GM18870 (cell line): ENCODE measurements at regions not wholly inside any gene's neighbourhood (a gene's known extent, or its start where the extent isn't known, plus 50 kb on each side); places are given as distances from the start of the nearest gene placed in this dataset.

Source experiments
- ATAC-seq: cut with Tn5 transposase; IDR thresholded peaks from one replicate; pipeline ENCODE4 v1.9.1; 2021; ENCODE audit warnings: moderate library complexity; ENCODE audit not compliant: unreplicated experiment

GRCh38 chr7:68256295-68256694 is 1259.7 kb downstream of the TYW1 start:
- no peak for ATAC-seq

- ATAC-seq, result no peak
Measured at GRCh38 chr7:68258609-68259008, 1262.0 kb downstream of the TYW1 start.

GRCh38 chr7:68265258-68265657 is 1268.6 kb downstream of the TYW1 start:
- ATAC-seq, result no peak

- ATAC-seq, result no peak
Measured at GRCh38 chr7:68266004-68266579, 1269.5 kb downstream of the TYW1 start.

GRCh38 chr7:68267486-68267885 is 1270.9 kb downstream of the TYW1 start:
- no peak for ATAC-seq

- ATAC-seq, result no peak
Measured at GRCh38 chr7:68269405-68269804, 1272.8 kb downstream of the TYW1 start.

- no peak for ATAC-seq
Measured at GRCh38 chr7:68272507-68272906, 1275.9 kb downstream of the TYW1 start.

GRCh38 chr7:68276725-68277124 is 1280.1 kb downstream of the TYW1 start:
- ATAC-seq, result no peak

GRCh38 chr7:68279827-68280400 is 1283.3 kb downstream of the TYW1 start:
- ATAC-seq, result no peak

GRCh38 chr7:68280931-68281330 is 1284.3 kb downstream of the TYW1 start:
- no peak for ATAC-seq

- no peak for ATAC-seq
Measured at GRCh38 chr7:68288144-68288593, 1291.5 kb downstream of the TYW1 start.

- ATAC-seq, result no peak
Measured at GRCh38 chr7:68291710-68292109, 1295.1 kb downstream of the TYW1 start.

GRCh38 chr7:68295386-68295785 is 1298.8 kb downstream of the TYW1 start:
- ATAC-seq, result no peak

GRCh38 chr7:68304536-68304935 is 1293.7 kb upstream of the AUTS2 start:
- ATAC-seq, result no peak

- ATAC-seq, result no peak
Measured at GRCh38 chr7:68306692-68307107, 1291.6 kb upstream of the AUTS2 start.

- no peak for ATAC-seq
Measured at GRCh38 chr7:68309271-68309670, 1289.0 kb upstream of the AUTS2 start.

GRCh38 chr7:68309806-68310205 is 1288.5 kb upstream of the AUTS2 start:
- no peak for ATAC-seq

GRCh38 chr7:68311958-68312357 is 1286.3 kb upstream of the AUTS2 start:
- no peak for ATAC-seq

GRCh38 chr7:68313806-68314205 is 1284.5 kb upstream of the AUTS2 start:
- ATAC-seq, result no peak

GRCh38 chr7:68314208-68314607 is 1284.1 kb upstream of the AUTS2 start:
- no peak for ATAC-seq

- ATAC-seq, result no peak
Measured at GRCh38 chr7:68317476-68317875, 1280.8 kb upstream of the AUTS2 start.

GRCh38 chr7:68319061-68319460 is 1279.2 kb upstream of the AUTS2 start:
- no peak for ATAC-seq

GRCh38 chr7:68321076-68321639 is 1277.1 kb upstream of the AUTS2 start:
- no peak for ATAC-seq
